HG03103 (cell line): ENCODE measurements at regions not wholly inside any gene's neighbourhood (a gene's known extent, or its start where the extent isn't known, plus 50 kb on each side); places are given as distances from the start of the nearest gene placed in this dataset.
"Not testable (repeated sequence)": the region's sequence is repeated elsewhere in the genome, so short reads cannot be mapped to it uniquely, and the experiment has no call there.

Experiments used
- ATAC-seq: cut with Tn5 transposase; IDR thresholded peaks from one replicate; pipeline ENCODE4 v1.9.1; 2021; ENCODE audit warnings: low read depth; ENCODE audit not compliant: unreplicated experiment

- ATAC-seq = not testable (repeated sequence)
Observed at GRCh38 chr4:27075603-27076002, 215.0 kb downstream of the STIM2 start.

GRCh38 chr4:27078934-27079455 lies 218.4 kb downstream of the STIM2 start:
- no peak for ATAC-seq

GRCh38 chr4:27081675-27082586 lies 221.3 kb downstream of the STIM2 start:
- no peak for ATAC-seq

GRCh38 chr4:27082776-27083175 lies 222.1 kb downstream of the STIM2 start:
- ATAC-seq = no peak

GRCh38 chr4:27084685-27085361 lies 224.2 kb downstream of the STIM2 start:
- ATAC-seq = no peak

- no peak for ATAC-seq
Observed at GRCh38 chr4:27085396-27085795, 224.8 kb downstream of the STIM2 start.

GRCh38 chr4:27087306-27088045 lies 226.8 kb downstream of the STIM2 start:
- ATAC-seq = no peak

GRCh38 chr4:27088491-27088890 lies 227.8 kb downstream of the STIM2 start:
- ATAC-seq = no peak

- no peak for ATAC-seq
Observed at GRCh38 chr4:27089186-27089585, 228.5 kb downstream of the STIM2 start.

GRCh38 chr4:27090406-27090805 lies 229.8 kb downstream of the STIM2 start:
- ATAC-seq = no peak

GRCh38 chr4:27094224-27094623 lies 233.6 kb downstream of the STIM2 start:
- ATAC-seq = no peak

- no peak for ATAC-seq
Observed at GRCh38 chr4:27094783-27095182, 234.1 kb downstream of the STIM2 start.

- no peak for ATAC-seq
Observed at GRCh38 chr4:27096142-27096824, 235.6 kb downstream of the STIM2 start.

GRCh38 chr4:27098034-27098433 lies 237.4 kb downstream of the STIM2 start:
- no peak for ATAC-seq

GRCh38 chr4:27100713-27101112 lies 240.1 kb downstream of the STIM2 start:
- ATAC-seq = no peak

- no peak for ATAC-seq
Observed at GRCh38 chr4:27101126-27101525, 240.5 kb downstream of the STIM2 start.

- ATAC-seq = no peak
Observed at GRCh38 chr4:27101561-27101960, 240.9 kb downstream of the STIM2 start.

- no peak for ATAC-seq
Observed at GRCh38 chr4:27111627-27112026, 251.0 kb downstream of the STIM2 start.

- no peak for ATAC-seq
Observed at GRCh38 chr4:27112587-27112986, 251.9 kb downstream of the STIM2 start.

- no peak for ATAC-seq
Observed at GRCh38 chr4:27115221-27115620, 254.6 kb downstream of the STIM2 start.
